ENCODE measurements at regions not wholly inside any gene's neighbourhood (a gene's known extent, or its start where the extent isn't known, plus 50 kb on each side); places are given as distances from the start of the nearest gene placed in this dataset.

- H3K4me3 Mint-ChIP-seq = no peak overlapping the region
- no peak for ATAC-seq (replicated peaks)
- no peaks in the 10 kb centered on the region for H3K27me3 Mint-ChIP-seq
- H3K27ac Mint-ChIP-seq = no peak overlapping the region
- H3K4me1 Mint-ChIP-seq = no peaks in the 10 kb centered on the region
- no peaks in the 10 kb centered on the region for H3K36me3 Mint-ChIP-seq (ENCODE audit: low read depth)
- peaks cover 13% of the 10 kb centered on the region for H3K9me3 Mint-ChIP-seq
Measured at GRCh38 chr15:46786590-46787285, 930.6 kb upstream of the SEMA6D start.

GRCh38 chr15:46795685-46796084 is 921.6 kb upstream of the SEMA6D start:
- no peaks in the 10 kb centered on the region for H3K36me3 Mint-ChIP-seq (ENCODE audit: low read depth)
- no peaks in the 10 kb centered on the region for H3K4me1 Mint-ChIP-seq

GRCh38 chr15:46808834-46809233 is 908.5 kb upstream of the SEMA6D start:
- H3K4me3 Mint-ChIP-seq = no peak overlapping the region
- no peaks in the 10 kb centered on the region for H3K4me1 Mint-ChIP-seq
- no peak overlapping the region for H3K27ac Mint-ChIP-seq
- no peak for ATAC-seq (replicated peaks)
- H3K9me3 Mint-ChIP-seq = peaks cover 9% of the 10 kb centered on the region
- H3K36me3 Mint-ChIP-seq (ENCODE audit: low read depth) = no peaks in the 10 kb centered on the region
- no peaks in the 10 kb centered on the region for H3K27me3 Mint-ChIP-seq

More at GRCh38 chr15:46795685-46796084, 921.6 kb upstream of the SEMA6D start:
- no peak for ATAC-seq (replicated peaks)
- H3K27ac Mint-ChIP-seq = no peak overlapping the region
- no peaks in the 10 kb centered on the region for H3K27me3 Mint-ChIP-seq
- peaks cover 25% of the 10 kb centered on the region for H3K9me3 Mint-ChIP-seq
- H3K4me3 Mint-ChIP-seq = no peak overlapping the region

GRCh38 chr15:46815240-46815639 is 902.1 kb upstream of the SEMA6D start:
- Mint-ChIP-seq H3K4me1 (no peaks in the 10 kb centered on the region), H3K4me3 (no peak overlapping the region), H3K9me3 (peaks cover 11% of the 10 kb centered on the region), H3K27ac (no peak overlapping the region), H3K36me3 (ENCODE audit: low read depth) (no peaks in the 10 kb centered on the region), H3K27me3 (no peaks in the 10 kb centered on the region)
- no peak for ATAC-seq (replicated peaks)

GRCh38 chr15:46815765-46816164 is 901.5 kb upstream of the SEMA6D start:
- H3K9me3 Mint-ChIP-seq = peaks cover 11% of the 10 kb centered on the region
- ATAC-seq (replicated peaks) = no peak
- H3K27ac Mint-ChIP-seq = no peak overlapping the region
- H3K27me3 Mint-ChIP-seq = no peaks in the 10 kb centered on the region
- H3K4me1 Mint-ChIP-seq = no peaks in the 10 kb centered on the region
- no peak overlapping the region for H3K4me3 Mint-ChIP-seq
- no peaks in the 10 kb centered on the region for H3K36me3 Mint-ChIP-seq (ENCODE audit: low read depth)

- no peaks in the 10 kb centered on the region for H3K27me3 Mint-ChIP-seq
- H3K4me1 Mint-ChIP-seq = no peaks in the 10 kb centered on the region
- H3K9me3 Mint-ChIP-seq = peaks cover 12% of the 10 kb centered on the region
- no peak overlapping the region for H3K4me3 Mint-ChIP-seq
- ATAC-seq (replicated peaks) = no peak
- no peak overlapping the region for H3K27ac Mint-ChIP-seq
- H3K36me3 Mint-ChIP-seq (ENCODE audit: low read depth) = no peaks in the 10 kb centered on the region
Measured at GRCh38 chr15:46848704-46849103, 868.6 kb upstream of the SEMA6D start.

GRCh38 chr15:46853600-46853999 is 863.7 kb upstream of the SEMA6D start:
- no peaks in the 10 kb centered on the region for H3K36me3 Mint-ChIP-seq (ENCODE audit: low read depth)
- no peak overlapping the region for H3K4me3 Mint-ChIP-seq
- H3K4me1 Mint-ChIP-seq = no peaks in the 10 kb centered on the region
- H3K9me3 Mint-ChIP-seq = peaks cover 14% of the 10 kb centered on the region
- H3K27me3 Mint-ChIP-seq = no peaks in the 10 kb centered on the region
- no peak overlapping the region for H3K27ac Mint-ChIP-seq
- ATAC-seq (replicated peaks) = no peak

GRCh38 chr15:46854564-46854963 is 862.7 kb upstream of the SEMA6D start:
- no peaks in the 10 kb centered on the region for H3K27me3 Mint-ChIP-seq
- H3K27ac Mint-ChIP-seq = no peak overlapping the region
- no peaks in the 10 kb centered on the region for H3K36me3 Mint-ChIP-seq (ENCODE audit: low read depth)
- no peaks in the 10 kb centered on the region for H3K4me1 Mint-ChIP-seq
- peaks cover 10% of the 10 kb centered on the region for H3K9me3 Mint-ChIP-seq
- ATAC-seq (replicated peaks) = no peak
- H3K4me3 Mint-ChIP-seq = no peak overlapping the region

GRCh38 chr15:46855388-46855787 is 861.9 kb upstream of the SEMA6D start:
- no peak overlapping the region for H3K27ac Mint-ChIP-seq
- no peak overlapping the region for H3K4me3 Mint-ChIP-seq
- H3K36me3 Mint-ChIP-seq (ENCODE audit: low read depth) = no peaks in the 10 kb centered on the region
- ATAC-seq (replicated peaks) = no peak
- H3K27me3 Mint-ChIP-seq = no peaks in the 10 kb centered on the region
- H3K4me1 Mint-ChIP-seq = no peaks in the 10 kb centered on the region
- H3K9me3 Mint-ChIP-seq = peaks cover 9% of the 10 kb centered on the region

GRCh38 chr15:46856839-46857502 is 860.3 kb upstream of the SEMA6D start:
- H3K36me3 Mint-ChIP-seq (ENCODE audit: low read depth) = no peaks in the 10 kb centered on the region
- no peak for ATAC-seq (replicated peaks)
- no peaks in the 10 kb centered on the region for H3K4me1 Mint-ChIP-seq
- no peak overlapping the region for H3K4me3 Mint-ChIP-seq
- H3K9me3 Mint-ChIP-seq = peaks cover 9% of the 10 kb centered on the region
- H3K27me3 Mint-ChIP-seq = no peaks in the 10 kb centered on the region
- no peak overlapping the region for H3K27ac Mint-ChIP-seq

GRCh38 chr15:46858150-46858549 is 859.2 kb upstream of the SEMA6D start:
- H3K27me3 Mint-ChIP-seq = no peaks in the 10 kb centered on the region
- no peaks in the 10 kb centered on the region for H3K4me1 Mint-ChIP-seq
- H3K4me3 Mint-ChIP-seq = no peak overlapping the region
- H3K27ac Mint-ChIP-seq = no peak overlapping the region
- peaks cover 20% of the 10 kb centered on the region for H3K9me3 Mint-ChIP-seq
- H3K36me3 Mint-ChIP-seq (ENCODE audit: low read depth) = no peaks in the 10 kb centered on the region
- ATAC-seq (replicated peaks) = no peak

- no peaks in the 10 kb centered on the region for H3K4me1 Mint-ChIP-seq
- H3K36me3 Mint-ChIP-seq (ENCODE audit: low read depth) = no peaks in the 10 kb centered on the region
- peaks cover 19% of the 10 kb centered on the region for H3K9me3 Mint-ChIP-seq
- H3K27ac Mint-ChIP-seq = no peak overlapping the region
- H3K4me3 Mint-ChIP-seq = no peak overlapping the region
- H3K27me3 Mint-ChIP-seq = no peaks in the 10 kb centered on the region
- no peak for ATAC-seq (replicated peaks)
Measured at GRCh38 chr15:46861796-46862195, 855.5 kb upstream of the SEMA6D start.

GRCh38 chr15:46865155-46865554 is 852.1 kb upstream of the SEMA6D start:
- H3K4me1 Mint-ChIP-seq = no peaks in the 10 kb centered on the region
- H3K9me3 Mint-ChIP-seq = peaks cover 16% of the 10 kb centered on the region
- no peaks in the 10 kb centered on the region for H3K36me3 Mint-ChIP-seq (ENCODE audit: low read depth)
- H3K4me3 Mint-ChIP-seq = no peak overlapping the region
- no peaks in the 10 kb centered on the region for H3K27me3 Mint-ChIP-seq
- no peak overlapping the region for H3K27ac Mint-ChIP-seq
- no peak for ATAC-seq (replicated peaks)

GRCh38 chr15:46872286-46872980 is 844.9 kb upstream of the SEMA6D start:
- H3K4me1 Mint-ChIP-seq = no peaks in the 10 kb centered on the region

GRCh38 chr15:46872981-46873330 is 844.3 kb upstream of the SEMA6D start:
- no peak for ATAC-seq (replicated peaks)
- Mint-ChIP-seq H3K4me3 (no peak overlapping the region), H3K9me3 (no peaks in the 10 kb centered on the region), H3K27me3 (no peaks in the 10 kb centered on the region), H3K4me1 (no peaks in the 10 kb centered on the region), H3K36me3 (ENCODE audit: low read depth) (no peaks in the 10 kb centered on the region), H3K27ac (no peak overlapping the region)

More at GRCh38 chr15:46872286-46872980, 844.9 kb upstream of the SEMA6D start:
- Mint-ChIP-seq H3K36me3 (ENCODE audit: low read depth) (no peaks in the 10 kb centered on the region), H3K4me3 (no peak overlapping the region), H3K27ac (no peak overlapping the region), H3K9me3 (no peaks in the 10 kb centered on the region), H3K27me3 (no peaks in the 10 kb centered on the region)
- ATAC-seq (replicated peaks) = no peak
